Lung (tissue), 11 donors: ENCODE measurements at regions not wholly inside any gene's neighbourhood (a gene's known extent, or its start where the extent isn't known, plus 50 kb on each side); places are given as distances from the start of the nearest gene placed in this dataset.

Experiments
- ATAC-seq: fragments of 200-7000 bp; cut with Tn5 transposase; one replicate; pipeline ENCODE4 v1.9.1; 2020; ENCODE audit warnings: moderate number of reproducible peaks; ENCODE audit not compliant: insufficient read depth, low FRiP score
- DNase-seq, 3 donors: peaks; one replicate each; pipeline ENCODE4 v3.0.0-alpha.2; 2013 to 2017
- H3K27ac ChIP-seq, 2 donors: one replicate each; pipeline ENCODE4 v1.5.1; 2013; ENCODE audit warnings: mild to moderate bottlenecking in 2 of 2, moderate library complexity in 2 of 2, control low read depth in 1 of 2, inconsistent platforms in 1 of 2, low read depth in 1 of 2, low read length in 1 of 2
- H3K27me3 ChIP-seq, 3 donors: one replicate each; pipeline ENCODE4 v1.5.1; 2013; ENCODE audit warnings: low read length in 2 of 3; ENCODE audit not compliant: control insufficient read depth in 3 of 3, insufficient read depth in 3 of 3
- H3K36me3 ChIP-seq, 4 donors: one replicate each; pipeline ENCODE4 v1.5.1; 2013; ENCODE audit warnings: low read length in 4 of 4, mild to moderate bottlenecking in 1 of 4, moderate library complexity in 1 of 4; ENCODE audit not compliant: control insufficient read depth in 4 of 4, insufficient read depth in 4 of 4
- H3K4me1 ChIP-seq, 5 donors: one replicate each; pipeline ENCODE4 v1.5.1; 2013; ENCODE audit warnings: low read length in 5 of 5, mild to moderate bottlenecking in 2 of 5, moderate library complexity in 1 of 5; ENCODE audit not compliant: control insufficient read depth in 5 of 5, insufficient read depth in 5 of 5
- H3K4me3 ChIP-seq: one replicate; pipeline ENCODE4 v1.5.1; 2013; ENCODE audit warnings: mild to moderate bottlenecking, control low read depth, moderate library complexity
- H3K9ac ChIP-seq, 2 donors: one replicate each; pipeline ENCODE4 v1.5.1; 2013; ENCODE audit warnings: low read length in 2 of 2, control low read depth in 1 of 2; ENCODE audit not compliant: insufficient read depth in 1 of 2
- H3K9me3 ChIP-seq, 4 donors: one replicate each; pipeline ENCODE4 v1.5.1; 2013; ENCODE audit warnings: low read length in 3 of 4, mild to moderate bottlenecking in 1 of 4, moderate library complexity in 1 of 4; ENCODE audit not compliant: control insufficient read depth in 4 of 4, insufficient read depth in 3 of 4
- CTCF ChIP-seq: IDR thresholded peaks from 2 replicates; pipeline ENCODE4 v1.5.1; 2012; ENCODE audit warnings: mild to moderate bottlenecking; ENCODE audit errors: control extremely low read depth, extremely low read depth
- WGBS, 2 donors: extraction: QIAGEN DNeasy Blood & Tissue Kit; methylation state at CpG; one replicate each; pipeline ENCODE4 v1.1.7; 2013; 5-methylcytosine and 5-hydroxymethylcytosine counted together
- donor health status: control.
- donor health status: control.
- donor health status: Bipolar disorder and iron deficiency.
- donor health status: healthy.
- donor health status: DM: yes; HTN: yes; CAD: no.

- Histone ChIP-seq H3K9ac (no peak overlapping the region), H3K4me1 (no peaks in the 10 kb centered on the region), H3K9me3 (peaks cover 0 to 7% (median 0%) of the 10 kb centered on the region in 4 donors), H3K36me3 (no peaks in the 10 kb centered on the region), H3K4me3 (no peak overlapping the region), H3K27ac (no peak overlapping the region), H3K27me3 (peaks cover 0 to 3% (median 0%) of the 10 kb centered on the region in 3 donors)
- TF ChIP-seq CTCF, result no peak
- DNase-seq (no peak), ATAC-seq (no peak)
- WGBS, 2 donors, result 92 to 100% methylated on average over 1 of the region's 1 CpG
Measured at GRCh38 chrX:39629001-39629400, 468.8 kb downstream of the BCOR start.

DNA sequence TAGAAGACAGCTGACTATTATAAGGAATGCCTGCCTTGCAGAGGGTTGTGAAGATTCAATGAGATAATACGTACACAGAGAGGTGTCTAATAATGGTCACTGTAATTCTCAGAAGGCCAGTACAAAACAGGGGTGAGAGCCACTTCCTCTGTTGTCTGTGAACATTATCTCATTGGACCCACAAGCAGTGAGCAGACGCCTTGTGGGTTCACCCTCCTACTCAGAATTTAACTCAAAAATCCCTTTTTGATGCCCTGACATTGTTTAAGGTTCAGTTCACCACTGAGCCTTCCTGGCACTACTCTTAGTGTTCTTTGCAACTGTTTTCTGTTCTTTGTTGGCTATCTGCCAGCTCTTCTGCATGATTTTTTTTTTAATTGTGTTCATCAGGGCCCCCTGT, 467.4 kb downstream of the BCOR start:
- ATAC-seq, result no peak
- Histone ChIP-seq H3K36me3 (no peaks in the 10 kb centered on the region), H3K9me3 (peaks cover 0 to 9% (median 0%) of the 10 kb centered on the region in 4 donors), H3K4me1 (no peaks in the 10 kb centered on the region), H3K4me3 (no peak overlapping the region), H3K27me3 (no peaks in the 10 kb centered on the region), H3K9ac (no peak overlapping the region), H3K27ac (no peak overlapping the region)
- WGBS, 2 donors, result 72 to 77% methylated on average over 2 of the region's 2 CpGs
- no peak for TF ChIP-seq CTCF
- no peak for DNase-seq

DNA sequence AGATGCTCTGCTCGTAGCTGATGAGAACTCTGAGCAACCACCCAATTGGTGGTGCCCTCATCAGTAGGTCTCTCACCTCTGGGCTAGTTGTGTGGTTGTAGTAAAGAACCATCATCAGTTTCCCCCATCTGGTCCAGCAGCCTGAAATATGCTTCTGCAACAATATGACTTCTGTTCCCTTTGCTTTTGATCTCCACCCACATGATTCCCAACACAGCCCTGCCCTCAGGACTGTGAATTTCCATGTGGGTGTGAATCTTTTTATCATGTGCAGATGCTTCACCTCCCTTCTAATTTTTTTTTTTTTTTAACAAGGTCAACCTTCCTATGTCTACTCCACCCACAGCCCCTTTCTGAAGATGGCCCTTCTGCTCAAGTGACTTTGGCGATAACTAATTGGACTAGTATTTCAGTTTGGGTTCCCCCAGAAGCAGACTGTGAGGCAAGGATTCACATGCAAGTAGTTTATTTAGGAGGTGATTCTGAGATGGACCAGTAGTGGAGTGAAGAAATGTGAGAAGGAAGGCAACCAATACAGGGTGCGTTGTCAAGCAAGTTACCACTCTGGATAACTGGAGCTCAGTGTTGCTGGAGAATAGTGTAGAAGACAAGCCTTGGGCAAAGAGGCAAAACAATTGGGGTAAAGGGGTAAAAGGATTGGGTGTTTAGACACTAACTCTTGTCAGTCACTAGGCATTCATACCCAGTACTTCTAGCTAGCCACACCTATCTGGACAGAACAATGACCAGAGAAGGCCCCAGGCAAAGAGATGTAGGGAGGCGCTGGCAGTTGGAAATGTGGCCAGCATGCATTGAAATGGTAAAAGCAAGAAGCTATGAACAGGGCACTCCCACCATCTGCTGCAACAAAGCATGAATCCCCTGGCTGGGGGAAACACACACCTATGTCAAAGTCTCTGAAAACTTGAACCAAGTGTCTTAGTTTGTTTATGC, 466.2 kb downstream of the BCOR start:
- peaks cover 0 to 7% (median 0%) of the 10 kb centered on the region in 4 donors for H3K9me3 ChIP-seq
- no peaks in the 10 kb centered on the region for H3K4me1 ChIP-seq
- TF ChIP-seq CTCF, result no peak
- 85 to 95% methylated on average over 4 of the region's 4 CpGs for WGBS, 2 donors
- DNase-seq, result no peak
- no peak for ATAC-seq
- H3K27me3 ChIP-seq, result no peaks in the 10 kb centered on the region
- no peak overlapping the region for H3K4me3 ChIP-seq
- no peak overlapping the region for H3K27ac ChIP-seq
- H3K9ac ChIP-seq, result no peak overlapping the region
- no peaks in the 10 kb centered on the region for H3K36me3 ChIP-seq
